ENCODE measurements at regions not wholly inside any gene's neighbourhood (a gene's known extent, or its start where the extent isn't known, plus 50 kb on each side); places are given as distances from the start of the nearest gene placed in this dataset.

DNA sequence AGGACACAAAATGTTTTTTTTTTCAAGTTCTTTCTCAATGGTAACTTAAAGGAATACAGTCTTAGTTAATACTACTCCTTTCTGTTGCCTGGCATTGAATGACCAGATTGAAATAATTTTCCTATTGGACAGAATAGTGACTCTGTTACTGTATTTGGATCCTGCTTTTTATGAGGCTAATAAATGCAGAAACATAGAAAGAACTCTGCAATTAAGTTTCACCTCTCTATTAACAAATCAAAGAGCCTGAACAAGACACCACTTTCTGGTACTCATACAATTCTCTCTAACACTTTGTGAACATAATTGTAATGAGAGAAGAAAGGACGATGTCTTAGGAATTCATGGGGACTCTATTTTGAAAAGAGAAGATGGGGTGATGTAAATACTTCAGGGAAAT lies 308.4 kb upstream of the ROBO2 start:
- in situ Hi-C loops (cut with HindIII; ENCODE audit: low pct_unique_long_range_greater_than_20kb, low sequenced_read_pairs) (no loop called here), intact Hi-C loops (cut with micrococcal nuclease; ENCODE audit: unreplicated experiment) (no loop called here)
- TF ChIP-seq POLR2AphosphoS5 (IDR thresholded peaks at IDR 0.05; ENCODE audit: low read depth, low read length) (no peak), SIN3A (IDR thresholded peaks at IDR 0.05; ENCODE audit: borderline replicate concordance, insufficient read depth, low read depth, low read length) (no peak), TCF7L2 (IDR thresholded peaks at IDR 0.05; ENCODE audit: low read depth, low read length) (no peak)
- TF ChIP-seq, protein P1, sequence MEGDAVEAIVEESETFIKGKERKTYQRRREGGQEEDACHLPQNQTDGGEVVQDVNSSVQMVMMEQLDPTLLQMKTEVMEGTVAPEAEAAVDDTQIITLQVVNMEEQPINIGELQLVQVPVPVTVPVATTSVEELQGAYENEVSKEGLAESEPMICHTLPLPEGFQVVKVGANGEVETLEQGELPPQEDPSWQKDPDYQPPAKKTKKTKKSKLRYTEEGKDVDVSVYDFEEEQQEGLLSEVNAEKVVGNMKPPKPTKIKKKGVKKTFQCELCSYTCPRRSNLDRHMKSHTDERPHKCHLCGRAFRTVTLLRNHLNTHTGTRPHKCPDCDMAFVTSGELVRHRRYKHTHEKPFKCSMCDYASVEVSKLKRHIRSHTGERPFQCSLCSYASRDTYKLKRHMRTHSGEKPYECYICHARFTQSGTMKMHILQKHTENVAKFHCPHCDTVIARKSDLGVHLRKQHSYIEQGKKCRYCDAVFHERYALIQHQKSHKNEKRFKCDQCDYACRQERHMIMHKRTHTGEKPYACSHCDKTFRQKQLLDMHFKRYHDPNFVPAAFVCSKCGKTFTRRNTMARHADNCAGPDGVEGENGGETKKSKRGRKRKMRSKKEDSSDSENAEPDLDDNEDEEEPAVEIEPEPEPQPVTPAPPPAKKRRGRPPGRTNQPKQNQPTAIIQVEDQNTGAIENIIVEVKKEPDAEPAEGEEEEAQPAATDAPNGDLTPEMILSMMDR (IDR thresholded peaks at IDR 0.05), result no peak
- TF ChIP-seq, protein P2, sequence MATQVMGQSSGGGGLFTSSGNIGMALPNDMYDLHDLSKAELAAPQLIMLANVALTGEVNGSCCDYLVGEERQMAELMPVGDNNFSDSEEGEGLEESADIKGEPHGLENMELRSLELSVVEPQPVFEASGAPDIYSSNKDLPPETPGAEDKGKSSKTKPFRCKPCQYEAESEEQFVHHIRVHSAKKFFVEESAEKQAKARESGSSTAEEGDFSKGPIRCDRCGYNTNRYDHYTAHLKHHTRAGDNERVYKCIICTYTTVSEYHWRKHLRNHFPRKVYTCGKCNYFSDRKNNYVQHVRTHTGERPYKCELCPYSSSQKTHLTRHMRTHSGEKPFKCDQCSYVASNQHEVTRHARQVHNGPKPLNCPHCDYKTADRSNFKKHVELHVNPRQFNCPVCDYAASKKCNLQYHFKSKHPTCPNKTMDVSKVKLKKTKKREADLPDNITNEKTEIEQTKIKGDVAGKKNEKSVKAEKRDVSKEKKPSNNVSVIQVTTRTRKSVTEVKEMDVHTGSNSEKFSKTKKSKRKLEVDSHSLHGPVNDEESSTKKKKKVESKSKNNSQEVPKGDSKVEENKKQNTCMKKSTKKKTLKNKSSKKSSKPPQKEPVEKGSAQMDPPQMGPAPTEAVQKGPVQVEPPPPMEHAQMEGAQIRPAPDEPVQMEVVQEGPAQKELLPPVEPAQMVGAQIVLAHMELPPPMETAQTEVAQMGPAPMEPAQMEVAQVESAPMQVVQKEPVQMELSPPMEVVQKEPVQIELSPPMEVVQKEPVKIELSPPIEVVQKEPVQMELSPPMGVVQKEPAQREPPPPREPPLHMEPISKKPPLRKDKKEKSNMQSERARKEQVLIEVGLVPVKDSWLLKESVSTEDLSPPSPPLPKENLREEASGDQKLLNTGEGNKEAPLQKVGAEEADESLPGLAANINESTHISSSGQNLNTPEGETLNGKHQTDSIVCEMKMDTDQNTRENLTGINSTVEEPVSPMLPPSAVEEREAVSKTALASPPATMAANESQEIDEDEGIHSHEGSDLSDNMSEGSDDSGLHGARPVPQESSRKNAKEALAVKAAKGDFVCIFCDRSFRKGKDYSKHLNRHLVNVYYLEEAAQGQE (IDR thresholded peaks at IDR 0.05; ENCODE audit: insufficient read depth in 1 of 2, low read depth in 2 of 2, low read length in 1 of 2), result no peak
- Histone ChIP-seq H3K9me3 (ENCODE audit: control insufficient read depth, insufficient read depth, low read depth, low read length) (no peaks in the 10 kb centered on the region), H3K4me1 (ENCODE audit: control insufficient read depth, insufficient read depth, low read length) (no peaks in the 10 kb centered on the region), H3K36me3 (ENCODE audit: control insufficient read depth, insufficient read depth, low read length) (no peaks in the 10 kb centered on the region), H3K27ac (ENCODE audit: low read length) (no peak overlapping the region), H3K4me3 (ENCODE audit: low read depth in 2 of 2, low read length in 2 of 2) (no peak overlapping the region), H3K27me3 (ENCODE audit: control insufficient read depth, insufficient read depth, low read length) (no peaks in the 10 kb centered on the region)
- DNase-seq (ENCODE audit: low read depth, low spot score) (no peak), ATAC-seq (no peak)
- no TSS peak for BruUV-seq (replicated peaks)
- POLR2A ChIA-PET, result no interaction called here
- CTCF ChIA-PET, result no interaction called here

DNA sequence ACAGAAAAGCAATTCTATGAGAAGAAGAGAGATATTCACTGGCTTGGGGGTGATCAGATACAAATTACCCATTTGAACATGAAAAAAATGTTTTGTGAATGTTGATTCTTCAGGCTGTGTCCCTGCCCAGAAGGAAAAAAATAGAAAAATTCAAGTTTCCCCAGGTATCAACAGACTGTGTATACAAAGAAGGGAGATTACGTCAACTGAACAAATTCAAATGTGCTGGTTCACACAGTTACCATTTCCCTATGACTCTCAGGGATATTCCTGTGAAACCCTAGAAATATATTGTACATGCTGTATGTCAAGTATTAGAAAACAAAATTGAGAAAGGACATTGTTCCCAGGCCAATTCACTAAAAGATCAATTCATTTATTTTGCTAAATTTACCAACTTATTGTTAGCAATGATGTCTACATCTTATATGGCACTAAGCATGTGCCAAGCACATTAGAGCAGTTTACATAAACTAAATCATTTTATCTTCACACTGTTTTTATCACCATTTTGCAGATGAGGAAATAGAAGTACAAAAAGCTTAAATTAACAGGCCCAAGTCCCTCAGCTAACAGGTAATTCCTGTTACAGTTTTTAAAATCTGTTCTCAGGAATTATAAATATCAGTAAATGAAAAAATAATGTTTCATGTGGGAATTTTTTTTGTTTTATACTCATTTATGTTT lies 306.7 kb upstream of the ROBO2 start:
- Histone ChIP-seq H3K36me3 (ENCODE audit: control insufficient read depth, insufficient read depth, low read length) (no peaks in the 10 kb centered on the region), H3K27me3 (ENCODE audit: control insufficient read depth, insufficient read depth, low read length) (no peaks in the 10 kb centered on the region), H3K4me1 (ENCODE audit: control insufficient read depth, insufficient read depth, low read length) (no peaks in the 10 kb centered on the region), H3K9me3 (ENCODE audit: control insufficient read depth, insufficient read depth, low read depth, low read length) (no peaks in the 10 kb centered on the region), H3K4me3 (ENCODE audit: low read depth in 2 of 2, low read length in 2 of 2) (no peak overlapping the region), H3K27ac (ENCODE audit: low read length) (no peak overlapping the region)
- ATAC-seq, result no peak
- TF ChIP-seq TCF7L2 (IDR thresholded peaks at IDR 0.05; ENCODE audit: low read depth, low read length), result no peak
- TF ChIP-seq SIN3A (IDR thresholded peaks at IDR 0.05; ENCODE audit: borderline replicate concordance, insufficient read depth, low read depth, low read length), result no peak
- no peak for TF ChIP-seq POLR2AphosphoS5 (IDR thresholded peaks at IDR 0.05; ENCODE audit: low read depth, low read length)
- TF ChIP-seq, protein P1 (IDR thresholded peaks at IDR 0.05), result no peak
- TF ChIP-seq, protein P2 (IDR thresholded peaks at IDR 0.05; ENCODE audit: insufficient read depth in 1 of 2, low read depth in 2 of 2, low read length in 1 of 2), result no peak
- CTCF ChIA-PET, result no interaction called here
- BruUV-seq (replicated peaks), result no TSS peak
- intact Hi-C loops (cut with micrococcal nuclease; ENCODE audit: unreplicated experiment), result no loop called here
- in situ Hi-C loops (cut with HindIII; ENCODE audit: low pct_unique_long_range_greater_than_20kb, low sequenced_read_pairs), result no loop called here
- POLR2A ChIA-PET, result no interaction called here
- no peak for DNase-seq (ENCODE audit: low read depth, low spot score)

Measured in Panc1 (cell line).